ENCODE measurements at regions not wholly inside any gene's neighbourhood (a gene's known extent, or its start where the extent isn't known, plus 50 kb on each side); places are given as distances from the start of the nearest gene placed in this dataset.

DNA sequence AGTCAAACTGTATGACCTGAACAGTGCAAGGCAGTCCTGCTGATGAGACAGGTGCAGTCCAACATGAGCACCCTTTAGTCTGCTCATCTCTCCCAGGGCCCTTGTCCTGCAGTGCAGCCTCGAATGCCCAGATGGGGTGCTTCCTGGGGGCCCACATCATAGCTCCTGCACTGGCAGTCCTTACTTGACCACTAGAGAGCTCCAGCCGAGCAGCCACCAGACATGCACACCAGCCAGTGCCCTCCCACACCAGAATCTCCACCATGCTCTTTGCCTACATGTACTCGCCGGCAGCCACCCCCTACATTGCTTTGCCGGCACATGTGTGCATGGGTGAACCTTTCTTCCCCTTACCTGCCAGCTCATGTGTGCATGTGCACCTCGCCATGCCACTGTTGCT is 188.8 kb upstream of the GULP1 start:
- H3K9me2 ChIP-seq (replicated peaks; ENCODE audit: insufficient read depth, low read length), result no peaks in the 10 kb centered on the region
- H3F3A ChIP-seq (ENCODE audit: insufficient read depth), result no peaks in the 10 kb centered on the region
- TF ChIP-seq, protein P1, sequence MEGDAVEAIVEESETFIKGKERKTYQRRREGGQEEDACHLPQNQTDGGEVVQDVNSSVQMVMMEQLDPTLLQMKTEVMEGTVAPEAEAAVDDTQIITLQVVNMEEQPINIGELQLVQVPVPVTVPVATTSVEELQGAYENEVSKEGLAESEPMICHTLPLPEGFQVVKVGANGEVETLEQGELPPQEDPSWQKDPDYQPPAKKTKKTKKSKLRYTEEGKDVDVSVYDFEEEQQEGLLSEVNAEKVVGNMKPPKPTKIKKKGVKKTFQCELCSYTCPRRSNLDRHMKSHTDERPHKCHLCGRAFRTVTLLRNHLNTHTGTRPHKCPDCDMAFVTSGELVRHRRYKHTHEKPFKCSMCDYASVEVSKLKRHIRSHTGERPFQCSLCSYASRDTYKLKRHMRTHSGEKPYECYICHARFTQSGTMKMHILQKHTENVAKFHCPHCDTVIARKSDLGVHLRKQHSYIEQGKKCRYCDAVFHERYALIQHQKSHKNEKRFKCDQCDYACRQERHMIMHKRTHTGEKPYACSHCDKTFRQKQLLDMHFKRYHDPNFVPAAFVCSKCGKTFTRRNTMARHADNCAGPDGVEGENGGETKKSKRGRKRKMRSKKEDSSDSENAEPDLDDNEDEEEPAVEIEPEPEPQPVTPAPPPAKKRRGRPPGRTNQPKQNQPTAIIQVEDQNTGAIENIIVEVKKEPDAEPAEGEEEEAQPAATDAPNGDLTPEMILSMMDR (IDR thresholded peaks at IDR 0.05; ENCODE audit: insufficient read depth, low read length, poor library complexity, severe bottlenecking), result no peak
- no peaks in the 10 kb centered on the region for H3K36me3 ChIP-seq (ENCODE audit: low read length)
- H3K9ac ChIP-seq (ENCODE audit: low read length), result no peak overlapping the region
- no peaks in the 10 kb centered on the region for H4K20me1 ChIP-seq (ENCODE audit: low read depth, low read length)
- no peaks in the 10 kb centered on the region for H3K9me3 ChIP-seq (ENCODE audit: insufficient read depth, low read length)
- H2AFZ ChIP-seq (ENCODE audit: low read depth, low read length, severe bottlenecking), result no peak overlapping the region
- no peak overlapping the region for H3K4me2 ChIP-seq (ENCODE audit: low read depth, low read length, poor library complexity, severe bottlenecking)
- no peaks in the 10 kb centered on the region for H3K79me2 ChIP-seq (ENCODE audit: insufficient read depth, low read length)
- no peaks in the 10 kb centered on the region for H3K27me3 ChIP-seq (ENCODE audit: low read length)
- H3K4me3 ChIP-seq (ENCODE audit: insufficient read depth, low read length, poor library complexity, severe bottlenecking), result no peak overlapping the region
- H3K27ac ChIP-seq (ENCODE audit: low read depth, low read length), result no peak overlapping the region

DNA sequence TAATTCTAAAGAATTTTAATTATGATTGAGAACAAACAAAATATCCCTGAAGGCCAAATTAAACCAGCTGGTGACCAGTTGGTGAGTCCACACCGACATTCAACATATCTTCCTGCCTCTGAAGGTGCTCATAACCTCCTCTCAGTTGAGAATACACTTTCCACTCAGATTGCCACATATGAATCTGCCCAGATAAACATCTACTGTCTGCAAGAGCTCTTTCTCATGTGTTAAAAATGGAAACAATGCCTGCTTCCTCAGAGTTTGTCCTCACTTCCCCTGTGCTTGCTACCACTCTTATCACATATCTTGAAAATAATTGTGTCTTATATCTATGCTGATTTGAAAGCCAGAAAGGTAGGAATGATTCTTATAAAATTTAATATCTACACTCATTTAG is 177.7 kb upstream of the GULP1 start:
- Histone ChIP-seq H3F3A (ENCODE audit: insufficient read depth) (no peaks in the 10 kb centered on the region), H2AFZ (ENCODE audit: low read depth, low read length, severe bottlenecking) (no peak overlapping the region), H3K36me3 (ENCODE audit: low read length) (no peaks in the 10 kb centered on the region), H3K9me2 (replicated peaks; ENCODE audit: insufficient read depth, low read length) (no peaks in the 10 kb centered on the region), H3K79me2 (ENCODE audit: insufficient read depth, low read length) (no peaks in the 10 kb centered on the region), H4K20me1 (ENCODE audit: low read depth, low read length) (no peaks in the 10 kb centered on the region), H3K9me3 (ENCODE audit: insufficient read depth, low read length) (no peaks in the 10 kb centered on the region), H3K27ac (ENCODE audit: low read depth, low read length) (no peak overlapping the region), H3K4me2 (ENCODE audit: low read depth, low read length, poor library complexity, severe bottlenecking) (no peak overlapping the region), H3K4me3 (ENCODE audit: insufficient read depth, low read length, poor library complexity, severe bottlenecking) (no peak overlapping the region), H3K9ac (ENCODE audit: low read length) (no peak overlapping the region), H3K27me3 (ENCODE audit: low read length) (no peaks in the 10 kb centered on the region)
- no peak for TF ChIP-seq EZH2phosphoT487 (conservative IDR thresholded peaks at IDR 0.05; ENCODE audit: low read length)
- TF ChIP-seq, protein P1 (IDR thresholded peaks at IDR 0.05; ENCODE audit: insufficient read depth, low read length, poor library complexity, severe bottlenecking), result no peak

DNA sequence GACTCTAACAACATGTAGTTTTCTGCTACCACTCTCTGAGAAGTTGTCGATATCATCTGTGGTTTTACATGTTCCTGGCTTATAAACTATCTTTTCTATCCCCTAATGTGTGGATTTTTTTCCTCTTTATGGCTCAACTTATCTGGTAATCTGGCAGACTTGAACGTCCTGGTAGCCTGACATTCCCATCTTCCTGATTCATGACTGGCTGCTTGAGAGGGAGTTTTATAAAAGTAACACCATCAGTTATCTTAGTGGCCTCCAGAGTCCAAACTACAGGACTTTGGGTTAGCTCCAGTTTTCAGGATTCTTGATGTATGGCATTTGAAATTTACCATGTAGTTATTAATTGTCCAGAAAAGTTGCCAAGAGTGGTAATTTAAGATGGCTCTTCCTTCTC is 174.0 kb upstream of the GULP1 start:
- no peaks in the 10 kb centered on the region for H3K79me2 ChIP-seq (ENCODE audit: insufficient read depth, low read length)
- no peaks in the 10 kb centered on the region for H3K27me3 ChIP-seq (ENCODE audit: low read length)
- no peak overlapping the region for H2AFZ ChIP-seq (ENCODE audit: low read depth, low read length, severe bottlenecking)
- no peak for TF ChIP-seq EZH2phosphoT487 (conservative IDR thresholded peaks at IDR 0.05; ENCODE audit: low read length)
- TF ChIP-seq, protein P1 (IDR thresholded peaks at IDR 0.05; ENCODE audit: insufficient read depth, low read length, poor library complexity, severe bottlenecking), result no peak
- no peaks in the 10 kb centered on the region for H3F3A ChIP-seq (ENCODE audit: insufficient read depth)
- no peaks in the 10 kb centered on the region for H3K36me3 ChIP-seq (ENCODE audit: low read length)
- no peaks in the 10 kb centered on the region for H4K20me1 ChIP-seq (ENCODE audit: low read depth, low read length)
- no peaks in the 10 kb centered on the region for H3K9me3 ChIP-seq (ENCODE audit: insufficient read depth, low read length)
- no peak overlapping the region for H3K27ac ChIP-seq (ENCODE audit: low read depth, low read length)
- no peak overlapping the region for H3K9ac ChIP-seq (ENCODE audit: low read length)
- H3K4me2 ChIP-seq (ENCODE audit: low read depth, low read length, poor library complexity, severe bottlenecking), result no peak overlapping the region
- no peak overlapping the region for H3K4me3 ChIP-seq (ENCODE audit: insufficient read depth, low read length, poor library complexity, severe bottlenecking)
- H3K9me2 ChIP-seq (replicated peaks; ENCODE audit: insufficient read depth, low read length), result no peaks in the 10 kb centered on the region

DNA sequence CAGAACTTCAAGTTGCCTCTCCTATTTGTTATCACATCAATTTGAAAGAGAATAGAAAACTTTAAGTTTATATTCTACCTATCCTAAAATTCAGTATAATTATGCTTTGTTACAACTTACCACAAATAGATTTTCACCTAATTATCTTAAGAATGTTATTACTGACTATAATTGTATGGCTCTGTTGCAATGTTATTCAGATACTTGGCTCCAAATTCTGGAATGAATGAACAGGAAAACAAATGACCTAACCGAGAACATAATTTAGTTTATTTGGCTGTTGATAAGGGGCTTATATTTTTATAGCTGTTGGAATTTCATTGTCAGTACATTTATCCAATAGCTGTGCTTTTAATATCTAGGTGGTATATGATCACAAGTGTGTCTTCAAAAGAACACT is 173.2 kb upstream of the GULP1 start:
- no peaks in the 10 kb centered on the region for H3K79me2 ChIP-seq (ENCODE audit: insufficient read depth, low read length)
- no peak overlapping the region for H3K27ac ChIP-seq (ENCODE audit: low read depth, low read length)
- H2AFZ ChIP-seq (ENCODE audit: low read depth, low read length, severe bottlenecking), result no peak overlapping the region
- no peaks in the 10 kb centered on the region for H3K27me3 ChIP-seq (ENCODE audit: low read length)
- TF ChIP-seq, protein P1 (IDR thresholded peaks at IDR 0.05; ENCODE audit: insufficient read depth, low read length, poor library complexity, severe bottlenecking), result no peak
- no peak for TF ChIP-seq EZH2phosphoT487 (conservative IDR thresholded peaks at IDR 0.05; ENCODE audit: low read length)
- no peaks in the 10 kb centered on the region for H3K36me3 ChIP-seq (ENCODE audit: low read length)
- H3K9me2 ChIP-seq (replicated peaks; ENCODE audit: insufficient read depth, low read length), result no peaks in the 10 kb centered on the region; the same call in 1 of the 2 replicates
- no peaks in the 10 kb centered on the region for H3K9me3 ChIP-seq (ENCODE audit: insufficient read depth, low read length)
- no peaks in the 10 kb centered on the region for H3F3A ChIP-seq (ENCODE audit: insufficient read depth)
- H3K4me2 ChIP-seq (ENCODE audit: low read depth, low read length, poor library complexity, severe bottlenecking), result no peak overlapping the region
- no peak overlapping the region for H3K9ac ChIP-seq (ENCODE audit: low read length)
- no peaks in the 10 kb centered on the region for H4K20me1 ChIP-seq (ENCODE audit: low read depth, low read length)
- no peak overlapping the region for H3K4me3 ChIP-seq (ENCODE audit: insufficient read depth, low read length, poor library complexity, severe bottlenecking)
